HG03442 (cell line): ENCODE measurements at regions not wholly inside any gene's neighbourhood (a gene's known extent, or its start where the extent isn't known, plus 50 kb on each side); places are given as distances from the start of the nearest gene placed in this dataset.

Source experiments
- ATAC-seq: cut with Tn5 transposase; IDR thresholded peaks from one replicate; pipeline ENCODE4 v1.9.1; 2021; ENCODE audit warnings: mild to moderate bottlenecking, moderate library complexity; ENCODE audit not compliant: unreplicated experiment

DNA sequence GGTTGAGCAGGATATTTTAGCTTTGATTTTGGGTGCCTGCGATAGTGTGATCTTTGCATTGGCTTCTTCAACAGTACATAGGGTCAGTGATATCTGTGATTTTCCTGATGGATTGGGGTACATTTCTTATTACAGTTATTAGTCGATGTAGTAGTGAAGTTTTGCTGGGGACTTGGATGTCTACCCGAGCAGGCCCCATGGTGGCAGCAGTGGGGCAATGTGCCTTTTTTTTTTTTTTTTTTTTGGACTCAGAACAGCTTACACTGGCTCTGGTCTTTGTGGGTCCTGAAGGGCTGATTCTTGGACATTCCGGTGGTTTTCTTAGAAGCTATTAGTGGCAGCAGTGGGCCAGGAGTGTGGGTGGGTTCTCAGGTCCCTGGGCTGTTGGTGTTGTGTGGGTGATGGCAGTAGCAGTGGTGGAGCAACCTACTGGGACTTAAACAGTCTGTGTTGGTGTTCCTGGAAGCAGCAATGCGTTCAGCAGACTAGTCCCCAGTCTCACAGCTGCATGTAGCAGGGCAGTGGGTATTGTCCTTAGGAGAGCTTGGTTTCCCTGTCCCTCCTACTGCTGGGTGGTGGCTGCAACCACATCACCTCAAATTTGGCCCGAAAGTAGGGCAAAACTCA lies 53.7 kb upstream of the SLC4A10 start:
- ATAC-seq: peak; percentile 37

DNA sequence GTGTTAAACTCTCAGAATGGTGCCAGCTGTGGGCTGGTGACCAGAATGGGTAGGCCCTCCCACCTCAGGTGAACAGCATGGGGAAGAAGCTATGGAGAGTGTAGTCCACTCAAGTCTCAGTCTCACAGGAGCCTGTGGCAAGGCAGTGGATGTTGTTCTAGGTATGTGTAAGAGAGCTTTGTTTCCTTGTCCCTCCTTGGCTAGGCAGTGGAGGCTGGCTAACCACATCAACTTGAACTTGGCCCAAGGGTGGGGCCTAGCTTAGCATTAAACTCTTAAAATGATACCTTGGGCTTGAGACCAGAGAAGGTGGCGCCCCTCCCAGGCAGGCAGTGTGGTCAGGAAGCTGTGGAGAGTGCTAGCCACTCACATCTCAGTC lies 53.2 kb upstream of the SLC4A10 start:
- peak; percentile 36 for ATAC-seq
